ENCODE measurements at regions not wholly inside any gene's neighbourhood (a gene's known extent, or its start where the extent isn't known, plus 50 kb on each side); places are given as distances from the start of the nearest gene placed in this dataset.

DNA sequence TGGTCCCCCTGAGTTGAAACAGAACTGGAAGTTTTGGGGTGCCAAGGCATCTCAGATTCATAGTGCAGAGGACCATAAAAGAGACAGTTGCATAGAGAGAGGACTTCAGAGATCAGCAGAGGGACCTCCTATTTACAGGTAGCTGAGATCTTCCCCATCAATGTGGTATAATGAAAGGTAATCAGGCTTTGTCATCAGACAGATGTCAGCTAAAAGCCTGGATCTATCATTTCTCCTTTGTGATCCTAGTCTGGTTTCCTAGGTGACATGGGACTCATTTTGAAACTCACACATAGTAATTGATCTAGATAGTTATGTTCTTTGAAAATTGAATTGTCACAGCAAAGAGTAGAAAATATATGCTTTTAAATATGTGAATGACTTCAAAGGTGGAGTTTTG lies 443.5 kb upstream of the MAP2 start:
- intact Hi-C loops (cut with DNase I), result no loop called here
- H3K4me1 ChIP-seq, result no peaks in the 10 kb centered on the region
- H3K27me3 ChIP-seq, result no peaks in the 10 kb centered on the region
- no peaks in the 10 kb centered on the region for H3K9me3 ChIP-seq
- no peak overlapping the region for H3K27ac ChIP-seq
- H3K4me3 ChIP-seq, result no peak overlapping the region
- H3K36me3 ChIP-seq, result no peaks in the 10 kb centered on the region
- no peak for TF ChIP-seq CTCF (IDR thresholded peaks at IDR 0.05)
- no peak for DNase-seq (ENCODE audit: low spot score in 2 of 2)

DNA sequence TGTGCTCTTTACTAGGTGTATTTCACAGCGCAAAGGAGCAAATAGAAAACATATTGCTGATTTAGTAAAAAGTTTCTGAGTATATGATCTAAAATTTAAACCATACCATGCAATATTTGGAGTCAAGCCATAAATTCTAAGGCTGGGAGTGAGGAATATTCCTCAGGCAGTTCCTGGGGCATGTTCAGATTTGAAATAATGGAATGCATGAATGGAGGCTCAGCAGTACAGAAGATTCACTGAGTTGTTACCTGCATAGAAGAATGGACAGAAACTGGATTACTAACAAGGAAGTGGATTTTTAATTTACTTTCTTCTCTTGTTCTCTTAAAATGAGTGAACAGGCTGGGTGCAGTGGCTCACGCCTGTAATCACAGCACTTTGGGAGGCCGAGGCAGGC lies 441.0 kb upstream of the MAP2 start:
- Histone ChIP-seq H3K4me3 (no peak overlapping the region), H3K4me1 (no peaks in the 10 kb centered on the region), H3K27me3 (no peaks in the 10 kb centered on the region), H3K9me3 (no peaks in the 10 kb centered on the region), H3K27ac (no peak overlapping the region), H3K36me3 (no peaks in the 10 kb centered on the region)
- no peak for TF ChIP-seq CTCF (IDR thresholded peaks at IDR 0.05)
- DNase-seq (ENCODE audit: low spot score in 2 of 2), result no peak
- intact Hi-C loops (cut with DNase I), result no loop called here

DNA sequence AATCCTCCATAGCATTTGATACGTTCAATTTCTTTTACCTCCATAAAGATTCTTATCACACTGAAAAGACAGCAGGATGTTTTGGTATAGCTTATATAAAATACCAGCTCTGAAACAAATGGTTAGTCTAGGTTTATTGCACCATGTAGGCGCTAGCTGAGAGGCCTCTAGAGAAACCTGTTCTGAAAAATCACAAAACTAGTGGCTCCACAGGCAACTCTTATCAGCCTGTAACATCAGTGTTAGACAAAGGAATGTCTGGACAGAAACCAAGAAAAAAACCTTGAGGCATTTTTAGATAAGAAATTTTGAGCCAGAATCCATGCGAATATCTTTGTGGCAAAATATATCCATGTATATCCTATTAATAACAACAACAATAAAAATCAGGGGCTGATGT lies 440.4 kb upstream of the MAP2 start:
- Histone ChIP-seq H3K27me3 (no peaks in the 10 kb centered on the region), H3K36me3 (no peaks in the 10 kb centered on the region), H3K4me1 (no peaks in the 10 kb centered on the region), H3K9me3 (no peaks in the 10 kb centered on the region), H3K27ac (no peak overlapping the region), H3K4me3 (no peak overlapping the region)
- intact Hi-C loops (cut with DNase I), result no loop called here
- TF ChIP-seq CTCF (IDR thresholded peaks at IDR 0.05), result no peak
- DNase-seq (ENCODE audit: low spot score in 2 of 2), result no peak

DNA sequence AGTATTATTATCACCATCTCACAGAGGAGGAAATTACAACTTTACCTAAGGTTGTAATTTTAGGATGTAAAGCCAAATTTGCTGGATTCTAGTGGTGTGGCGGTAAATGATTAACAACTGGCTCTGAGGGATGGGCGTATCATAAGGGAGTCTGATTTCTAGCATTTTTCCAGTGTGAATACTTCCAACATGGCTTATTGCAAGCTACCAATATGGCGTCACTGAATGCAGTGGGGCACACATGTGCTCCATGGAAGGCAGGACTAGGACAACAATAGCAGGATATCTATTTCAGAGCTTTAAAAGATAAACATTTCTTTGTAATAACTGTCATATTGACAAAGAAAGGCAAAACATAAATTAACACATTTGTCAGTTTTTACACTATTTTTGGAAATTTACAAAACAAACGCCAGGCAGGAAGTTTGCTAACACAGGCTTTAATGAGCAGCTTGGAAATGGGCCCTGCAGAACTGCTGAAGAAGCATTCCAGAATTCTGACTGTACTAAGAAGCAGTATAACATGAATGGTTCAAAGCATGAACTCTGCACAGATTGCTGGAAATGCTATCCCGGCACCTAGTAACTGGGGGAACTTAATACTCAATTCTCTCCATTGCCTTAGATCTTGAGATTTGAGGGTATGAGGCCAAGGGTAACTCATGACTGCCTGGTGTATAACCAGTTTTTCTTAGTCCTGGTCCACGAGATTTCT lies 439.3 kb upstream of the MAP2 start:
- DNase-seq (ENCODE audit: low spot score in 2 of 2), result no peak
- Histone ChIP-seq H3K36me3 (no peaks in the 10 kb centered on the region), H3K4me3 (no peak overlapping the region), H3K9me3 (no peaks in the 10 kb centered on the region), H3K27me3 (no peaks in the 10 kb centered on the region), H3K4me1 (no peaks in the 10 kb centered on the region), H3K27ac (no peak overlapping the region)
- intact Hi-C loops (cut with DNase I), result no loop called here
- no peak for TF ChIP-seq CTCF (IDR thresholded peaks at IDR 0.05)

DNA sequence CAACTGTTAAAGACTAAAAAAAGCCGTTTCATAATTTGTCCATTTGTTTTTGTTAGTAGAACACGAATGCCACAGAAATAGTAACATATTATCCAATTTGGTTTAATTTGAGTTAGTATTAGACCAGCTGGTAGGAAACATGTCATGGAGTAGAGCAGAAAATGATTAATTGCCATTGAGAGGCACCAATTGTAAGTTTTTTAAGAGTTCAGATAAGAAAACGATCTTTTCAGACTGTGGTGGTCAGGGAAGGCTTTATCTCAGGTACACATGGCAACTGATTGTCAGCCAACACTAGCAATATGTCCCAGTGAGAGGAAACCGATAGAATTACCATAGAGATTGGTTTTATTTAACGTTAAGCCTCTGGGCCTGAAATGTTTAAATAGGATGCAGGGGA lies 438.2 kb upstream of the MAP2 start:
- TF ChIP-seq CTCF (IDR thresholded peaks at IDR 0.05), result no peak
- Histone ChIP-seq H3K4me1 (no peaks in the 10 kb centered on the region), H3K36me3 (no peaks in the 10 kb centered on the region), H3K27ac (no peak overlapping the region), H3K4me3 (no peak overlapping the region), H3K27me3 (no peaks in the 10 kb centered on the region), H3K9me3 (no peaks in the 10 kb centered on the region)
- no peak for DNase-seq (ENCODE audit: low spot score in 2 of 2)
- intact Hi-C loops (cut with DNase I), result no loop called here

DNA sequence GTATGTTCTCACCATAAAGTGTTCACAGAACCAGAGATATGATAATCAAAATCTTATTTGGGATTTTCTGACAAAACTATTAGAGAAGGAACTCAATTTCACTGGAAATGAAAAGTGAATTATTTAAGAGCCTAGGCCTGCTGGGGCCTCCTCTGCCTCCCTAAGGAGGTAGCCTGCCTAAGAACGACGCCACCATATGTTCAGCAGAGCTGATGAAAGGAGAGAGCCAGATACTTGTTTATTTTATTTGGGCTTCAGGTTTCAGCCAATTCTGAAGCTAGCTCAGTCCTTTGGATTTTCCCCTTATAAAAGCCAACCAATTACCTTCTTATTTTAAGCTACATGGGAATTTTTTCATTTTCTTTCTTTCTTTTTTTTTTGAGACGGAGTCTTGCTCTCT lies 433.1 kb upstream of the MAP2 start:
- DNase-seq (ENCODE audit: low spot score in 2 of 2), result no peak
- intact Hi-C loops (cut with DNase I), result no loop called here
- Histone ChIP-seq H3K36me3 (no peaks in the 10 kb centered on the region), H3K9me3 (no peaks in the 10 kb centered on the region), H3K27me3 (no peaks in the 10 kb centered on the region), H3K27ac (no peak overlapping the region), H3K4me1 (no peaks in the 10 kb centered on the region), H3K4me3 (no peak overlapping the region)
- TF ChIP-seq CTCF (IDR thresholded peaks at IDR 0.05), result no peak
